ENCODE measurements at regions not wholly inside any gene's neighbourhood (a gene's known extent, or its start where the extent isn't known, plus 50 kb on each side); places are given as distances from the start of the nearest gene placed in this dataset.
A peak's percentile ranks its signal among the peaks of the same experiment; 100 is the strongest.

GRCh38 chr5:164412531-164412930 is 907.1 kb downstream of the MAT2B start:
- no peak overlapping the region for H3K4me3 ChIP-seq (ENCODE audit: low read depth, low read length)
- TF ChIP-seq CTCF (IDR thresholded peaks at IDR 0.05; ENCODE audit: insufficient read depth, low read length), result no peak
- DNase-seq (ENCODE audit: low read depth), result no peak

GRCh38 chr5:164420161-164420560 is 914.7 kb downstream of the MAT2B start:
- no peak for DNase-seq (ENCODE audit: low read depth)
- no peak overlapping the region for H3K4me3 ChIP-seq (ENCODE audit: low read depth, low read length)
- no peak for TF ChIP-seq CTCF (IDR thresholded peaks at IDR 0.05; ENCODE audit: insufficient read depth, low read length)

GRCh38 chr5:164422400-164422799 is 917.0 kb downstream of the MAT2B start:
- peak; percentile 55 for DNase-seq (ENCODE audit: low read depth)
- peak; percentile 34 for TF ChIP-seq CTCF (IDR thresholded peaks at IDR 0.05; ENCODE audit: insufficient read depth, low read length)
- H3K4me3 ChIP-seq (ENCODE audit: low read depth, low read length), result no peak overlapping the region

GRCh38 chr5:164431634-164432304 is 926.4 kb downstream of the MAT2B start:
- no peak for TF ChIP-seq CTCF (IDR thresholded peaks at IDR 0.05; ENCODE audit: insufficient read depth, low read length)
- H3K4me3 ChIP-seq (ENCODE audit: low read depth, low read length), result no peak overlapping the region
- no peak for DNase-seq (ENCODE audit: low read depth)

- DNase-seq (ENCODE audit: low read depth), result peak; percentile 67
- no peak for TF ChIP-seq CTCF (IDR thresholded peaks at IDR 0.05; ENCODE audit: insufficient read depth, low read length)
- no peak overlapping the region for H3K4me3 ChIP-seq (ENCODE audit: low read depth, low read length)
Observed at GRCh38 chr5:164433106-164433870, 927.9 kb downstream of the MAT2B start.

- no peak for TF ChIP-seq CTCF (IDR thresholded peaks at IDR 0.05; ENCODE audit: insufficient read depth, low read length)
- no peak overlapping the region for H3K4me3 ChIP-seq (ENCODE audit: low read depth, low read length)
- no peak for DNase-seq (ENCODE audit: low read depth)
Observed at GRCh38 chr5:164435576-164435975, 930.2 kb downstream of the MAT2B start.
